ENCODE measurements at regions not wholly inside any gene's neighbourhood (a gene's known extent, or its start where the extent isn't known, plus 50 kb on each side); places are given as distances from the start of the nearest gene placed in this dataset.
A peak's percentile ranks its signal among the peaks of the same experiment; 100 is the strongest.
"Not testable (repeated sequence)": the region's sequence is repeated elsewhere in the genome, so short reads cannot be mapped to it uniquely, and the experiment has no call there.

DNA sequence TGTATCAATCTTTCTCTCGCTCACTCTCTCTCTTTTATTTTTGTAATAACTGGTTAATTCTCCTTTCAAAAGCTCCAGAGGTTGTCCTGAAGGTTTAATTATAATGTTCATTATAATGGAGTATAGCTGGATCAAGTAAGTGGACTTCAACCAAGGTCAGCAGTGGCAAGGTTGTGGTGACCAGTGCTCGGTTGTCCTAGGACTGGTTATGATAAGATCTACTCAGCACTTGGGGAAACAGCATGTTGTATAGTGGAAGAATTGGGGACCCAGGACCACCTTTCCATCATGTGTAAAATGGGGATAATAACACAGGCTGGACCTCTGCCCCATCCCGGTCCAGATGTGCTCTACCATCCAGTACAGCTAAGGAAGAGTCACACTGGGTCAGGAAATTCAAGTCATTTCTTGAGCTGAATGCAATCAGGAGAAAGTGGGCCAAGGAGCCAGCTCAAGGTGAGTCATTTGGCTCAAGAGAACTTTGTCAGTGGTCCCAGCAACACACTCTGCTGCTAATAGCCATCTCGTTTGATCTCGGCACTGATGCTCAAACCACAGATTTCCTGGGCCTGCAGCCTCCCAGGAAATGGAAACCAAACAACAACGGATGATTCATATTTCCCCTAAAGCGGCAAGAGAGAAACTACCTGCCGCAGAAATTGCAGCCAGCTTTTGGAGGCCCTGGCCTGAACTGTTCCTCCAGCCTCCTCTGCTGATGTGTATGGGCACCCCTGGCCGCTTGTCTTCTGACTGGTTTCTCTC is 123.6 kb upstream of the RBPJ start:
- Histone ChIP-seq H3K4me2 (replicated peaks; ENCODE audit: extremely low read depth, low read length, poor library complexity, severe bottlenecking) (peak overlapping the region; percentile 40), H3K36me3 (replicated peaks in 1 of 2; ENCODE audit: control insufficient read depth in 1 of 2, insufficient read depth in 2 of 2, low read length in 2 of 2) (no peaks in the 10 kb centered on the region), H3K27me3 (ENCODE audit: control insufficient read depth in 2 of 2, insufficient read depth in 2 of 2, low read length in 2 of 2) (peaks cover 0 to 3% of the 10 kb centered on the region in 2 donors), H4K20me1 (ENCODE audit: insufficient read depth, low read length) (no peaks in the 10 kb centered on the region), H2AFZ (ENCODE audit: insufficient read depth, low read depth, low read length, poor library complexity, severe bottlenecking) (peak overlapping the region; percentile 49), H3K4me3 (replicated peaks in 1 of 3; ENCODE audit: low read depth in 2 of 3, low read length in 3 of 3) (no peak overlapping the region), H3K4me1 (ENCODE audit: control insufficient read depth in 1 of 2, insufficient read depth in 2 of 2, low read length in 2 of 2) (peaks cover 30 to 34% of the 10 kb centered on the region in 2 donors), H3K79me2 (ENCODE audit: insufficient read depth, low read length) (no peaks in the 10 kb centered on the region), H3K9me3 (replicated peaks in 1 of 2; ENCODE audit: control insufficient read depth in 1 of 2, insufficient read depth in 1 of 2, low read length in 2 of 2) (no peaks in the 10 kb centered on the region), H3K27ac (ENCODE audit: low read depth in 1 of 2, low read length in 2 of 2) (peak overlapping the region in 1 of 2 donors; percentile 43), H3K9ac (ENCODE audit: insufficient read depth, low read length, poor library complexity, severe bottlenecking) (no peak overlapping the region)
- Mint-ChIP-seq H3K9me3 (no peaks in the 10 kb centered on the region), H3K27me3 (ENCODE audit: low read depth in 3 of 3) (peaks cover 2 to 14% (median 5%) of the 10 kb centered on the region in 3 donors), H3K4me3 (peak overlapping the region in 1 of 2 donors; percentile 56), H3K36me3 (no peaks in the 10 kb centered on the region), H3K27ac (peak overlapping the region in 5 of 7 donors; percentile 14 to 74 (median 25)), H3K4me1 (peaks cover 42% of the 10 kb centered on the region)
- TF ChIP-seq, protein P1, sequence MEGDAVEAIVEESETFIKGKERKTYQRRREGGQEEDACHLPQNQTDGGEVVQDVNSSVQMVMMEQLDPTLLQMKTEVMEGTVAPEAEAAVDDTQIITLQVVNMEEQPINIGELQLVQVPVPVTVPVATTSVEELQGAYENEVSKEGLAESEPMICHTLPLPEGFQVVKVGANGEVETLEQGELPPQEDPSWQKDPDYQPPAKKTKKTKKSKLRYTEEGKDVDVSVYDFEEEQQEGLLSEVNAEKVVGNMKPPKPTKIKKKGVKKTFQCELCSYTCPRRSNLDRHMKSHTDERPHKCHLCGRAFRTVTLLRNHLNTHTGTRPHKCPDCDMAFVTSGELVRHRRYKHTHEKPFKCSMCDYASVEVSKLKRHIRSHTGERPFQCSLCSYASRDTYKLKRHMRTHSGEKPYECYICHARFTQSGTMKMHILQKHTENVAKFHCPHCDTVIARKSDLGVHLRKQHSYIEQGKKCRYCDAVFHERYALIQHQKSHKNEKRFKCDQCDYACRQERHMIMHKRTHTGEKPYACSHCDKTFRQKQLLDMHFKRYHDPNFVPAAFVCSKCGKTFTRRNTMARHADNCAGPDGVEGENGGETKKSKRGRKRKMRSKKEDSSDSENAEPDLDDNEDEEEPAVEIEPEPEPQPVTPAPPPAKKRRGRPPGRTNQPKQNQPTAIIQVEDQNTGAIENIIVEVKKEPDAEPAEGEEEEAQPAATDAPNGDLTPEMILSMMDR (IDR thresholded peaks at IDR 0.05) = no peak
- intact Hi-C loops (cut with micrococcal nuclease) = no loop called here
- WGBS (ENCODE audit: insufficient coverage) = 8% methylated on average over 6 of the region's 9 CpGs
- peak; percentile 72 to 83 (median 80) for DNase-seq

GRCh38 chr4:26198931-26199330 is 121.9 kb upstream of the RBPJ start:
- WGBS (ENCODE audit: insufficient coverage) = 94% methylated on average over 5 of the region's 8 CpGs

More at GRCh38 chr4:26198931-26199330, 121.9 kb upstream of the RBPJ start:
- H3K4me2 ChIP-seq (replicated peaks; ENCODE audit: extremely low read depth, low read length, poor library complexity, severe bottlenecking); H3K36me3 Mint-ChIP-seq; H3K27me3 ChIP-seq (ENCODE audit: control insufficient read depth in 2 of 2, insufficient read depth in 2 of 2, low read length in 2 of 2); H3K79me2 ChIP-seq (ENCODE audit: insufficient read depth, low read length); H4K20me1 ChIP-seq (ENCODE audit: insufficient read depth, low read length); H3K27ac Mint-ChIP-seq; intact Hi-C loops (cut with micrococcal nuclease); H3K9ac ChIP-seq (ENCODE audit: insufficient read depth, low read length, poor library complexity, severe bottlenecking); DNase-seq; H3K36me3 ChIP-seq (replicated peaks in 1 of 2; ENCODE audit: control insufficient read depth in 1 of 2, insufficient read depth in 2 of 2, low read length in 2 of 2); H3K9me3 Mint-ChIP-seq; H2AFZ ChIP-seq (ENCODE audit: insufficient read depth, low read depth, low read length, poor library complexity, severe bottlenecking); H3K4me3 ChIP-seq (replicated peaks in 1 of 3; ENCODE audit: low read depth in 2 of 3, low read length in 3 of 3); H3K27ac ChIP-seq (ENCODE audit: low read depth in 1 of 2, low read length in 2 of 2); H3K9me3 ChIP-seq (replicated peaks in 1 of 2; ENCODE audit: control insufficient read depth in 1 of 2, insufficient read depth in 1 of 2, low read length in 2 of 2): not testable (repeated sequence)
- peaks cover 49% of the 10 kb centered on the region for H3K4me1 Mint-ChIP-seq
- H3K4me3 Mint-ChIP-seq = peak overlapping the region in 1 of 2 donors; percentile 47
- H3K4me1 ChIP-seq (ENCODE audit: control insufficient read depth in 1 of 2, insufficient read depth in 2 of 2, low read length in 2 of 2) = peaks cover 30 to 43% of the 10 kb centered on the region in 2 donors
- H3K27me3 Mint-ChIP-seq (ENCODE audit: low read depth in 3 of 3) = peaks cover 2 to 15% (median 2%) of the 10 kb centered on the region in 3 donors

All from CD14-positive monocyte (primary cell).